WTC11 (cell line): ENCODE measurements at regions not wholly inside any gene's neighbourhood (a gene's known extent, or its start where the extent isn't known, plus 50 kb on each side); places are given as distances from the start of the nearest gene placed in this dataset.

Source experiments
- ATAC-seq: fragments of 200-7000 bp; cut with Tn5 transposase; 2 replicates; pipeline ENCODE4 v1.10.0; 2021; ENCODE audit warnings: mild to moderate bottlenecking, moderate library complexity
- CTCF ChIA-PET: fragments of 300-600 bp; sonication (Branson Sonifier 250); formaldehyde crosslinking; loops from one replicate; lab custom pipeline; 2021; ENCODE audit warnings: antibody characterized with exemption; lab: Charles Lee
- POLR2A ChIA-PET: fragments of 350-600 bp; sonication (Branson Sonifier 250); formaldehyde crosslinking; loops from one replicate; lab custom pipeline; 2021; ENCODE audit warnings: antibody characterized with exemption; lab: Charles Lee
- DNase-seq: peaks from one replicate; pipeline ENCODE4 v3.0.0; 2021; ENCODE audit warnings: low spot score
- H3K27ac Mint-ChIP-seq: 2 replicates; pipeline ENCODE4 v1.8.0; 2021; ENCODE audit warnings: mixed read lengths
- H3K27me3 Mint-ChIP-seq: 2 replicates; pipeline ENCODE4 v1.8.0; 2021; ENCODE audit warnings: low read depth, mild to moderate bottlenecking, moderate library complexity, mixed read lengths
- H3K36me3 Mint-ChIP-seq: 2 replicates; pipeline ENCODE4 v1.8.0; 2021; ENCODE audit warnings: mixed read lengths
- H3K4me1 Mint-ChIP-seq: 2 replicates; pipeline ENCODE4 v1.8.0; 2022; ENCODE audit warnings: mixed read lengths
- H3K4me3 Mint-ChIP-seq: 2 replicates; pipeline ENCODE4 v1.8.0; 2021; ENCODE audit warnings: mild to moderate bottlenecking, moderate library complexity, mixed read lengths
- H3K9me3 Mint-ChIP-seq: 2 replicates; pipeline ENCODE4 v1.8.0; 2021; ENCODE audit warnings: mixed read lengths
- ATF3 ChIP-seq: sonication (generic); formaldehyde crosslinking; conservative IDR thresholded peaks from 2 replicates; pipeline ENCODE4 v1.8.1; 2022; ENCODE audit warnings: mild to moderate bottlenecking, missing genetic modification reagents
- FOXJ3 ChIP-seq: sonication (generic); formaldehyde crosslinking; IDR thresholded peaks from 2 replicates; pipeline ENCODE4 v1.9.0; 2021; ENCODE audit warnings: missing genetic modification reagents, mild to moderate bottlenecking, borderline replicate concordance
- FOXK1 ChIP-seq: sonication (generic); formaldehyde crosslinking; IDR thresholded peaks from 2 replicates; pipeline ENCODE4 v1.8.0; 2022; ENCODE audit warnings: mild to moderate bottlenecking, moderate library complexity, missing genetic modification reagents
- FOXP1 ChIP-seq: sonication (generic); formaldehyde crosslinking; IDR thresholded peaks from 2 replicates; pipeline ENCODE4 v1.8.0; 2022; ENCODE audit warnings: missing genetic modification reagents, mild to moderate bottlenecking, moderate library complexity, borderline replicate concordance
- MLX ChIP-seq: sonication (generic); formaldehyde crosslinking; IDR thresholded peaks from 2 replicates; pipeline ENCODE4 v1.8.1; 2023; ENCODE audit warnings: mild to moderate bottlenecking, missing genetic modification reagents, moderate library complexity
- NFATC4 ChIP-seq: fragments of 250-450 bp; sonication (Bioruptor Pico); IDR thresholded peaks from 2 replicates; pipeline ENCODE4 v1.9.0; 2021; ENCODE audit warnings: mild to moderate bottlenecking
- NFE2L1 ChIP-seq: sonication (generic); formaldehyde crosslinking; IDR thresholded peaks from 2 replicates; pipeline ENCODE4 v1.8.1; 2023; ENCODE audit warnings: missing genetic modification reagents
- PREB ChIP-seq: sonication (generic); formaldehyde crosslinking; IDR thresholded peaks from 2 replicates; pipeline ENCODE4 v1.8.1; 2022; ENCODE audit warnings: mild to moderate bottlenecking, missing genetic modification reagents, moderate library complexity, borderline replicate concordance
- RORB ChIP-seq: fragments of 250-450 bp; sonication (Bioruptor Pico); IDR thresholded peaks from 2 replicates; pipeline ENCODE4 v1.9.0; 2021; ENCODE audit warnings: mild to moderate bottlenecking
- SMAD3 ChIP-seq: sonication (generic); formaldehyde crosslinking; IDR thresholded peaks from 2 replicates; pipeline ENCODE4 v1.8.0; 2022; ENCODE audit warnings: missing genetic modification reagents, mild to moderate bottlenecking, borderline replicate concordance
- SMAD4 ChIP-seq: sonication (generic); formaldehyde crosslinking; IDR thresholded peaks from 2 replicates; pipeline ENCODE4 v1.8.0; 2022; ENCODE audit warnings: mild to moderate bottlenecking, missing genetic modification reagents
- SOX15 ChIP-seq: fragments of 250-450 bp; sonication (Bioruptor Pico); IDR thresholded peaks from 2 replicates; pipeline ENCODE4 v1.9.0; 2021; ENCODE audit warnings: mild to moderate bottlenecking
- USF1 ChIP-seq: sonication (generic); formaldehyde crosslinking; IDR thresholded peaks from 2 replicates; pipeline ENCODE4 v1.8.0; 2022; ENCODE audit warnings: mild to moderate bottlenecking, missing genetic modification reagents
- ZNF425 ChIP-seq: fragments of 250-450 bp; sonication (Bioruptor Pico); conservative IDR thresholded peaks from 2 replicates; pipeline ENCODE4 v1.9.0; 2021; ENCODE audit warnings: mild to moderate bottlenecking
- ZNF512 ChIP-seq: sonication (generic); formaldehyde crosslinking; IDR thresholded peaks from 2 replicates; pipeline ENCODE4 v1.8.1; 2022; ENCODE audit warnings: missing genetic modification reagents, borderline replicate concordance
- TF ChIP-seq, protein P1 (sequence below): sonication (generic); formaldehyde crosslinking; IDR thresholded peaks from 2 replicates; pipeline ENCODE4 v1.8.1; 2023; ENCODE audit warnings: mild to moderate bottlenecking, moderate library complexity, missing genetic modification reagents

DNA sequence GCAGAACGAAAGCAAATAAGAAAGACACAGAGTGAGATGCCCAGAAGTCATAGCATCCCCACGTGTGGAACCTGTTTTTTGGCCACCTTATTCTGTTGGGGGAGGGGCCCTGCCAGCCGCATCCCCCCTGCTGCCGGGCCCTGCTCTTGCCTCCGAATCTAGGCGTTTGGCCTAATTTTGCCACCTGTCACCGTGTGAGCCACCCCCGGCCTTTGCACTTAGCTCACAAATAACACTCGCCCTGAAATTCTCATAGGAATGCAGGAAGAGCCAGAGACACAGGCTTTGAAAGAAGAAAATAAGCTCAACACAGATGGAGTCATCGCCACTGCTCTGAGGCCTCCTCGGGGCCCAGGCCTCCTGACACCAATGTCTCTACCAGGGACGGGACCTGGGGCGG is 522.6 kb upstream of the SALL3 start:
- peaks cover 1% of the 10 kb centered on the region for H3K4me1 Mint-ChIP-seq
- CTCF ChIA-PET: no interaction called here
- H3K27ac Mint-ChIP-seq: no peak overlapping the region
- no peak for DNase-seq
- H3K36me3 Mint-ChIP-seq: peaks cover 35% of the 10 kb centered on the region
- peaks cover 5% of the 10 kb centered on the region for H3K27me3 Mint-ChIP-seq
- POLR2A ChIA-PET: no interaction called here
- peaks cover 43% of the 10 kb centered on the region for H3K9me3 Mint-ChIP-seq
- TF ChIP-seq NFE2L1 (CRISPR knock-in tag) (no peak), SOX15 (no peak)
- no peak overlapping the region for H3K4me3 Mint-ChIP-seq
- no peak for ATAC-seq

DNA sequence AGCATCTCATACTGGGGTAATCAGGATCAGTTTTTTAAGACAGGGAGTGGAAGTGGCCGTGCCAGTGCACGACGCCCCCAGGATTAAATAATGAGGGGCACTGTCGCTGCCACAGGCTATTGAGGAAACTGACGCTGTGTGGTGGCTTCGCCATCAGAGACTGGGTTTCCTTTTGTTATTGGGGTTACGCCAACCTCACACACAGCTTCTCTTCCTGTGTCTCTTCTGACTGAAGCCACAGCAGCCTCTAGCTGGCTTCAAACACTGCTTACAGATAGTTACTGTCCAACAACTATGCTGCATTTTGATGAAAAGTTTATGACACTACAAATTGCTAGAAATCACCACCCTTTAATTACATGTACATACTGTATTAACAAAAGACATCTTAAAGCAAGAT is 521.9 kb upstream of the SALL3 start:
- ATAC-seq: no peak
- H3K36me3 Mint-ChIP-seq: peaks cover 34% of the 10 kb centered on the region
- POLR2A ChIA-PET: no interaction called here

More for the DNA sequence above, 521.9 kb upstream of the SALL3 start:
- Mint-ChIP-seq H3K27me3 (peaks cover 4% of the 10 kb centered on the region), H3K27ac (no peak overlapping the region), H3K4me3 (no peak overlapping the region), H3K4me1 (no peaks in the 10 kb centered on the region), H3K9me3 (peaks cover 44% of the 10 kb centered on the region)
- no peak for DNase-seq
- CTCF ChIA-PET: no interaction called here
- no peak for TF ChIP-seq SOX15
- TF ChIP-seq, protein P1, sequence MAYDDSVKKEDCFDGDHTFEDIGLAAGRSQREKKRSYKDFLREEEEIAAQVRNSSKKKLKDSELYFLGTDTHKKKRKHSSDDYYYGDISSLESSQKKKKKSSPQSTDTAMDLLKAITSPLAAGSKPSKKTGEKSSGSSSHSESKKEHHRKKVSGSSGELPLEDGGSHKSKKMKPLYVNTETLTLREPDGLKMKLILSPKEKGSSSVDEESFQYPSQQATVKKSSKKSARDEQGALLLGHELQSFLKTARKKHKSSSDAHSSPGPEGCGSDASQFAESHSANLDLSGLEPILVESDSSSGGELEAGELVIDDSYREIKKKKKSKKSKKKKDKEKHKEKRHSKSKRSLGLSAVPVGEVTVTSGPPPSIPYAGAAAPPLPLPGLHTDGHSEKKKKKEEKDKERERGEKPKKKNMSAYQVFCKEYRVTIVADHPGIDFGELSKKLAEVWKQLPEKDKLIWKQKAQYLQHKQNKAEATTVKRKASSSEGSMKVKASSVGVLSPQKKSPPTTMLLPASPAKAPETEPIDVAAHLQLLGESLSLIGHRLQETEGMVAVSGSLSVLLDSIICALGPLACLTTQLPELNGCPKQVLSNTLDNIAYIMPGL (CRISPR knock-in tag): no peak
- no peak for TF ChIP-seq ATF3 (CRISPR knock-in tag)
- TF ChIP-seq SMAD3 (CRISPR knock-in tag): no peak
- TF ChIP-seq FOXP1: no peak
- no peak for TF ChIP-seq USF1 (CRISPR knock-in tag)
- TF ChIP-seq SMAD4 (CRISPR knock-in tag): no peak
- TF ChIP-seq RORB (CRISPR knock-in tag): no peak
- TF ChIP-seq FOXJ3 (CRISPR knock-in tag): no peak
- TF ChIP-seq ZNF512: no peak
- no peak for TF ChIP-seq NFATC4 (CRISPR knock-in tag)
- TF ChIP-seq MLX (CRISPR knock-in tag): no peak
- no peak for TF ChIP-seq PREB (CRISPR knock-in tag)
- TF ChIP-seq ZNF425: no peak
- TF ChIP-seq FOXK1: no peak
